ENCODE measurements at regions not wholly inside any gene's neighbourhood (a gene's known extent, or its start where the extent isn't known, plus 50 kb on each side); places are given as distances from the start of the nearest gene placed in this dataset.

DNA sequence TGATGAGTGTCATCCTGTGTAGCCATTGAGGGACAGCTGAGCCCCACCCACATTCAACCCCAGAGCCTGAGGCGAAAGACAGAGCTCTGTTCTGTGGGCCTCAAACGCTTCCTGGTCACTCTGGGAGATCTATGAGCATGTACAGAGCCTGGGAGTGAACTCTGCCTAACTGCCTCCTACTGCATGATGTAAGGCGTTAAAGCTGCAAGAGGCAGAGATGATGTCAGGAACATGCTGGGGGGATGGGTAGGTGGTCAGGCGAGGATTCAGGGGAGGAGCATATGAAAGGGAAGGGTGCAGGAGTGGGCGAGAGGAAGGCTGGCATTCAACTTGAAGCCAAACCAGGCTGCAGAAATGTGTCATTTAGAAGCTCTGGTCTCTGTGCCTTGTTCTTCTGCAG, 181.0 kb downstream of the TFCP2L1 start:
- no peak for DNase-seq
- H3K9me3 ChIP-seq = no peaks in the 10 kb centered on the region
- intact Hi-C loops (cut with DNase I) = no loop called here
- WGBS, 3 donors = 48 to 67% (median 53%) methylated on average over 5 of the region's 5 CpGs
- no peaks in the 10 kb centered on the region for H3K27me3 ChIP-seq
- no peak overlapping the region for H3K4me3 ChIP-seq
- TF ChIP-seq EP300 (IDR thresholded peaks at IDR 0.05) = no peak
- no peak for TF ChIP-seq POLR2A (IDR thresholded peaks at IDR 0.05)
- TF ChIP-seq, protein P1, sequence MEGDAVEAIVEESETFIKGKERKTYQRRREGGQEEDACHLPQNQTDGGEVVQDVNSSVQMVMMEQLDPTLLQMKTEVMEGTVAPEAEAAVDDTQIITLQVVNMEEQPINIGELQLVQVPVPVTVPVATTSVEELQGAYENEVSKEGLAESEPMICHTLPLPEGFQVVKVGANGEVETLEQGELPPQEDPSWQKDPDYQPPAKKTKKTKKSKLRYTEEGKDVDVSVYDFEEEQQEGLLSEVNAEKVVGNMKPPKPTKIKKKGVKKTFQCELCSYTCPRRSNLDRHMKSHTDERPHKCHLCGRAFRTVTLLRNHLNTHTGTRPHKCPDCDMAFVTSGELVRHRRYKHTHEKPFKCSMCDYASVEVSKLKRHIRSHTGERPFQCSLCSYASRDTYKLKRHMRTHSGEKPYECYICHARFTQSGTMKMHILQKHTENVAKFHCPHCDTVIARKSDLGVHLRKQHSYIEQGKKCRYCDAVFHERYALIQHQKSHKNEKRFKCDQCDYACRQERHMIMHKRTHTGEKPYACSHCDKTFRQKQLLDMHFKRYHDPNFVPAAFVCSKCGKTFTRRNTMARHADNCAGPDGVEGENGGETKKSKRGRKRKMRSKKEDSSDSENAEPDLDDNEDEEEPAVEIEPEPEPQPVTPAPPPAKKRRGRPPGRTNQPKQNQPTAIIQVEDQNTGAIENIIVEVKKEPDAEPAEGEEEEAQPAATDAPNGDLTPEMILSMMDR (IDR thresholded peaks at IDR 0.05) = no peak
- H3K27ac ChIP-seq = no peak overlapping the region
- H3K36me3 ChIP-seq = no peaks in the 10 kb centered on the region
- H3K4me1 ChIP-seq (ENCODE audit: insufficient read depth) = no peaks in the 10 kb centered on the region

DNA sequence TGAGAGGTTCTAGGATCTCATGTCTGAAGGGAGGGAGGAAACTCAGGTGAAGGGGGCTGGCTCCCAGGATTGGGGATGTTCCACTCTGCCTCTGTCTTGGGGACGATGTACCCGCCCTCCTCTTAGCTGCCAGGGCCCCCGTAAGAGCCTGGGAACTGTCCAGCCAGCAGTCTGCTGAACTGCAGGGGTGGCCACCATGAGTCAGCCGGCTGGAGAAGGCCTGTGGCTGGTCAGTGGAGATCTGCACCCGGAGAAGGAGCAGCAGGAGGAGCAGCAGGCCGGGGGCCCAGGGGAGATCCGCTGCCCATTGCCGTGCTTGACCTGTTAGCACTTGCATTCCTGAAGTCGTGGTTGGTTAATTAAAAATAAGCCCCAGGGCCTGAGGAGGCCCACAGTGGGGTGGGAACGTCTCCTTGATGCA, 180.3 kb downstream of the TFCP2L1 start:
- Histone ChIP-seq H3K9me3 (no peaks in the 10 kb centered on the region), H3K4me3 (no peak overlapping the region), H3K36me3 (no peaks in the 10 kb centered on the region), H3K4me1 (ENCODE audit: insufficient read depth) (no peaks in the 10 kb centered on the region), H3K27ac (no peak overlapping the region), H3K27me3 (no peaks in the 10 kb centered on the region)
- DNase-seq = no peak
- intact Hi-C loops (cut with DNase I) = no loop called here
- WGBS, 3 donors = 21 to 30% (median 22%) methylated on average over 10 of the region's 10 CpGs
- no peak for TF ChIP-seq POLR2A (IDR thresholded peaks at IDR 0.05)
- no peak for TF ChIP-seq EP300 (IDR thresholded peaks at IDR 0.05)
- TF ChIP-seq, protein P1 (IDR thresholded peaks at IDR 0.05) = no peak

DNA sequence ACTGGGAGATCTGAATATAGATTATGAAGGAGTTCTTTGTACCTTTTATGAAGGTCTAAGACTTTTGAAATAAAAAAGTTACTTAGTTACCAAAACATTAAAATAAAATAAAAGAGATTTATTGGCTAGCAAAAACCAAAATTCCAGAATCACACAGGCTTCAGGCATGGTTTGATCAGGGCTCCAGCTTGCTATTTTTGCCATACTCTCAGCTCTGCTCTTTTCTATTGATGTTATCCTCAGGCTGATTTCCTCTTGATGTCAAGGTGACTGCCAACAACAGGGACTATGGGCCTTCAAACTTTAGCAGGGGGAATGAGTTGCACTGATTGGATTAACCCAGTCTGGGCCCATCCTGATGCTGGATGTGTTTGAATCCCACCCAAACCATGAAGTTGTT, 174.1 kb downstream of the TFCP2L1 start:
- no peaks in the 10 kb centered on the region for H3K36me3 ChIP-seq
- no peaks in the 10 kb centered on the region for H3K9me3 ChIP-seq
- H3K4me1 ChIP-seq (ENCODE audit: insufficient read depth) = no peaks in the 10 kb centered on the region
- no peaks in the 10 kb centered on the region for H3K27me3 ChIP-seq
- no peak for DNase-seq
- TF ChIP-seq EP300 (IDR thresholded peaks at IDR 0.05) (no peak), POLR2A (IDR thresholded peaks at IDR 0.05) (no peak)
- TF ChIP-seq, protein P1 (IDR thresholded peaks at IDR 0.05) = no peak
- intact Hi-C loops (cut with DNase I) = no loop called here
- H3K27ac ChIP-seq = no peak overlapping the region
- no peak overlapping the region for H3K4me3 ChIP-seq

DNA sequence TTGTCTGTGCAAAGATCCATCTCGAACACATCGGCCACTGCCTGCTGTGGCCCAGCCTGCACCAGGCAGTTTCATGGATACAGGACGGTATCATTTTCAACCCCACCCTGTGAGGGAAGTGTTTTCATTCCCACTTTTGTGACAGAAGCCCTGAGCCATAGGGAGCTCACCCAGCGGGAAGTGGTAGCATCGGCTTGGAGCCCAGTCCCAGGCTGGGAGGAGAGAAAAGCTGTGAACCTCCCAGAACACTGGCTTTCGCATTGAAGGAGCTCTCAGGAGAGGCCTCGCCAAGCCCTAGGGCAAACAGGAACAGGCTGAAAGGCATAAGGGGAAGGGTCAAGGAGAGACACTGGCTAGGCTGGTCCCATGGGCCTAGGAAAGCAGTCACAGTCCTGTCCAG, 166.1 kb downstream of the TFCP2L1 start:
- DNase-seq = no peak
- H3K27ac ChIP-seq = no peak overlapping the region
- intact Hi-C loops (cut with DNase I) = no loop called here
- H3K36me3 ChIP-seq = no peaks in the 10 kb centered on the region
- no peak for TF ChIP-seq EP300 (IDR thresholded peaks at IDR 0.05)
- no peak overlapping the region for H3K4me3 ChIP-seq
- WGBS, 3 donors = 83 to 91% (median 86%) methylated on average over 7 of the region's 7 CpGs
- H3K4me1 ChIP-seq (ENCODE audit: insufficient read depth) = no peaks in the 10 kb centered on the region
- no peaks in the 10 kb centered on the region for H3K9me3 ChIP-seq
- no peaks in the 10 kb centered on the region for H3K27me3 ChIP-seq

DNA sequence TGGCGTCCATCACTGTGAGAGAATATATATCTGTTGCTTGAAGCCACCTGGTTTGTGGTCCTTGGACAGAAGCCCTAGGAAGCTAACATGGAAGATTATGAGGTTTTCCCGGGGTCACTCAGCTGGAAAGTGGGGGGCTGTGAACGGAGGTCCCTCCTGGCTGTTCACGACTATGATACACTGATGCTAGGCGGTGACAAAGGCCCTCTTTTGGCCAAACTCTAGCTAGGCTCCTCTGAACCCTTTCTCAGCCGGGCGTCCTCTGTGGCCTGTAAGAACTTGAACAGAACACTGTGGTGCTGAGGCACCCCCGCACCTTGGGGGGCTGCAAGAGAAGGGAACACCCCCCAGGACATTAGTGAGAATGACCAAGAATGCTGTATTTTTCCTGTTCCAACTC, 164.6 kb downstream of the TFCP2L1 start:
- Histone ChIP-seq H3K4me1 (ENCODE audit: insufficient read depth) (no peaks in the 10 kb centered on the region), H3K4me3 (no peak overlapping the region), H3K27ac (no peak overlapping the region), H3K27me3 (no peaks in the 10 kb centered on the region), H3K36me3 (no peaks in the 10 kb centered on the region), H3K9me3 (no peaks in the 10 kb centered on the region)
- 82 to 87% (median 85%) methylated on average over 8 of the region's 8 CpGs for WGBS, 3 donors
- TF ChIP-seq, protein P1 (IDR thresholded peaks at IDR 0.05) = no peak
- no peak for TF ChIP-seq POLR2A (IDR thresholded peaks at IDR 0.05)
- TF ChIP-seq EP300 (IDR thresholded peaks at IDR 0.05) = no peak
- intact Hi-C loops (cut with DNase I) = no loop called here
- DNase-seq = no peak

All from ovary (tissue), 7 donors.